ENCODE measurements at regions not wholly inside any gene's neighbourhood (a gene's known extent, or its start where the extent isn't known, plus 50 kb on each side); places are given as distances from the start of the nearest gene placed in this dataset.

GRCh38 chr12:19641235-19642080 is 202.2 kb downstream of the AEBP2 start:
- Histone ChIP-seq H3K9me1 (ENCODE audit: control insufficient read depth, insufficient read depth, low read length) (no peaks in the 10 kb centered on the region), H3K9me3 (replicated peaks; ENCODE audit: control insufficient read depth, insufficient read depth, low read depth, low read length) (no peaks in the 10 kb centered on the region), H4K20me1 (replicated peaks; ENCODE audit: control insufficient read depth, insufficient read depth, low read length) (no peaks in the 10 kb centered on the region), H3K4me1 (replicated peaks in 1 of 2; ENCODE audit: control insufficient read depth in 2 of 2, insufficient read depth in 2 of 2, low read length in 2 of 2) (no peaks in the 10 kb centered on the region; a peak in 2 of 5 replicates), H3K36me3 (ENCODE audit: control insufficient read depth, insufficient read depth, low read length) (no peaks in the 10 kb centered on the region), H3K27me3 (ENCODE audit: control insufficient read depth in 2 of 2, insufficient read depth in 2 of 2, low read length in 2 of 2) (no peaks in the 10 kb centered on the region), H3K27ac (ENCODE audit: extremely low read depth, low read depth, low read length) (no peak overlapping the region), H3K4me2 (ENCODE audit: insufficient read depth, low read length) (no peak overlapping the region), H3K4me3 (no peak overlapping the region), H2AFZ (ENCODE audit: low read depth, low read length) (no peak overlapping the region), H3K9ac (ENCODE audit: insufficient read depth in 1 of 2, low read depth in 2 of 2, low read length in 2 of 2) (no peak overlapping the region), H3K79me2 (ENCODE audit: control insufficient read depth, insufficient read depth, low read length) (no peaks in the 10 kb centered on the region)
- DNase-seq (ENCODE audit: extremely low read depth in 1 of 4, low spot score in 3 of 4) (no peak), ATAC-seq (no peak), FAIRE-seq (no peak)
- ChIA-PET POLR2A (no interaction called here), CTCF (ENCODE audit: low intra/inter-chr PET ratio) (no interaction called here)
- intact Hi-C loops (cut with micrococcal nuclease) (no loop called here), in situ Hi-C loops (cut with MboI) (no loop called here)
- TF ChIP-seq NFIX (CRISPR knock-in tag; IDR thresholded peaks at IDR 0.05; ENCODE audit: low read depth) (no peak), MITF (IDR thresholded peaks at IDR 0.05) (no peak), ZNF121 (CRISPR knock-in tag; conservative IDR thresholded peaks at IDR 0.05) (no peak), ZNF830 (CRISPR knock-in tag; IDR thresholded peaks at IDR 0.05) (no peak), PYGO2 (tag; IDR thresholded peaks at IDR 0.05) (no peak), SP1 (CRISPR knock-in tag; IDR thresholded peaks at IDR 0.05) (no peak), HLTF (IDR thresholded peaks at IDR 0.05) (no peak), CBX3 (IDR thresholded peaks at IDR 0.05; ENCODE audit: borderline replicate concordance in 1 of 2, low read length in 2 of 2) (no peak), SMAD3 (CRISPR knock-in tag; conservative IDR thresholded peaks at IDR 0.05) (no peak), ZFP30 (CRISPR knock-in tag; IDR thresholded peaks at IDR 0.05; ENCODE audit: borderline replicate concordance) (no peak)
- 3% methylated on average over 5 of the region's 5 CpGs for WGBS (ENCODE audit: insufficient coverage, low coverage, missing lambda C conversion rate)
- BruUV-seq (replicated peaks), result no TSS peak

Data from K562 (cell line).